LNCAP (cell line): ENCODE measurements at regions not wholly inside any gene's neighbourhood (a gene's known extent, or its start where the extent isn't known, plus 50 kb on each side); places are given as distances from the start of the nearest gene placed in this dataset.

Source experiments
- TF ChIP-seq, protein P1 (sequence below): fragments of 450-650 bp; IDR thresholded peaks from 2 replicates; pipeline ENCODE4 v1.5.1; 2017; ENCODE audit warnings: mild to moderate bottlenecking

- TF ChIP-seq, protein P1, sequence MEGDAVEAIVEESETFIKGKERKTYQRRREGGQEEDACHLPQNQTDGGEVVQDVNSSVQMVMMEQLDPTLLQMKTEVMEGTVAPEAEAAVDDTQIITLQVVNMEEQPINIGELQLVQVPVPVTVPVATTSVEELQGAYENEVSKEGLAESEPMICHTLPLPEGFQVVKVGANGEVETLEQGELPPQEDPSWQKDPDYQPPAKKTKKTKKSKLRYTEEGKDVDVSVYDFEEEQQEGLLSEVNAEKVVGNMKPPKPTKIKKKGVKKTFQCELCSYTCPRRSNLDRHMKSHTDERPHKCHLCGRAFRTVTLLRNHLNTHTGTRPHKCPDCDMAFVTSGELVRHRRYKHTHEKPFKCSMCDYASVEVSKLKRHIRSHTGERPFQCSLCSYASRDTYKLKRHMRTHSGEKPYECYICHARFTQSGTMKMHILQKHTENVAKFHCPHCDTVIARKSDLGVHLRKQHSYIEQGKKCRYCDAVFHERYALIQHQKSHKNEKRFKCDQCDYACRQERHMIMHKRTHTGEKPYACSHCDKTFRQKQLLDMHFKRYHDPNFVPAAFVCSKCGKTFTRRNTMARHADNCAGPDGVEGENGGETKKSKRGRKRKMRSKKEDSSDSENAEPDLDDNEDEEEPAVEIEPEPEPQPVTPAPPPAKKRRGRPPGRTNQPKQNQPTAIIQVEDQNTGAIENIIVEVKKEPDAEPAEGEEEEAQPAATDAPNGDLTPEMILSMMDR: no peak; the same call in 1 of the 2 replicates
Observed at GRCh38 chr14:43540948-43541347, 966.1 kb downstream of the FSCB start.

DNA sequence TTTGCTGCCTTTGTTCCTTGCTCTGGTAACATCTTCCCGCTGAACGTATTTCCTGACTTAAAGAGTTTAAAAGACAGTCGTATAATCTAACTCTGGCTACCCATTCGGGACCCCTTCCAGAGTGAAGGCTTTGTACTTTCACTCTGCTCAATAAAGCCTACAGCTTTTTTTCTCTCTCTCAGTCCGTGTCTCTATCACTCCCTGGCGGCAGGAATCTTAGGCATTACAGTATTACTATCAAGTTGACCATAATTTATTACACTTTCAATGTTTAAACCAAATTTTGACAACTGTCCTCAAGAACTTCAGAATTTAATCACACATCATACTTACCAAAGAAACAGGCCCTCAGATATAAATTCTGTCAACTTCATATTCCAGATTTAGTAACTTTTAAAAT is 967.9 kb downstream of the FSCB start:
- TF ChIP-seq, protein P1: peak; percentile 63

GRCh38 chr14:43535231-43535838 is 971.7 kb downstream of the FSCB start:
- TF ChIP-seq, protein P1: no peak

- TF ChIP-seq, protein P1: no peak
Observed at GRCh38 chr14:43532825-43533416, 974.2 kb downstream of the FSCB start.

- TF ChIP-seq, protein P1: no peak
Observed at GRCh38 chr14:43528321-43528720, 978.8 kb downstream of the FSCB start.

GRCh38 chr14:43525658-43526057 is 981.4 kb downstream of the FSCB start:
- TF ChIP-seq, protein P1: no peak

GRCh38 chr14:43522901-43523300 is 984.2 kb downstream of the FSCB start:
- TF ChIP-seq, protein P1: no peak

- TF ChIP-seq, protein P1: no peak
Observed at GRCh38 chr14:43522191-43522590, 984.9 kb downstream of the FSCB start.
